Activated CD8-positive, alpha-beta T cell treated with anti-CD3 and anti-CD28 coated beads for 36 hours (primary cell): ENCODE measurements at regions not wholly inside any gene's neighbourhood (a gene's known extent, or its start where the extent isn't known, plus 50 kb on each side); places are given as distances from the start of the nearest gene placed in this dataset.
"Not testable (repeated sequence)": the region's sequence is repeated elsewhere in the genome, so short reads cannot be mapped to it uniquely, and the experiment has no call there.

Experiments
- ATAC-seq: fragments of 200-7000 bp; cut with Tn5 transposase; one replicate; pipeline ENCODE4 v1.10.0; 2021; ENCODE audit warnings: mild to moderate bottlenecking, moderate library complexity
- CTCF ChIA-PET: fragments of 350-600 bp; sonication (Branson Sonifier 250); formaldehyde crosslinking; loops from one replicate; lab custom pipeline; 2021; ENCODE audit warnings: antibody characterized with exemption; lab: Charles Lee
- POLR2A ChIA-PET: fragments of 350-600 bp; sonication (Branson Sonifier 250); formaldehyde crosslinking; loops from one replicate; lab custom pipeline; 2021; ENCODE audit warnings: antibody characterized with exemption; lab: Charles Lee
- DNase-seq: peaks from one replicate; pipeline ENCODE4 v3.0.0-alpha.2; 2020
- H3K27ac Mint-ChIP-seq: one replicate; pipeline ENCODE4 v1.8.0; 2021; ENCODE audit warnings: mild to moderate bottlenecking, mixed read lengths
- H3K27me3 Mint-ChIP-seq: one replicate; pipeline ENCODE4 v1.8.0; 2021; ENCODE audit warnings: mixed read lengths
- H3K36me3 Mint-ChIP-seq: one replicate; pipeline ENCODE4 v1.8.0; 2021; ENCODE audit warnings: low read depth, mixed read lengths
- H3K4me1 Mint-ChIP-seq: one replicate; pipeline ENCODE4 v1.8.0; 2021; ENCODE audit warnings: low read depth, mixed read lengths
- H3K4me3 Mint-ChIP-seq: one replicate; pipeline ENCODE4 v1.8.0; 2021; ENCODE audit warnings: mild to moderate bottlenecking, moderate library complexity, mixed read lengths
- H3K9me3 Mint-ChIP-seq: one replicate; pipeline ENCODE4 v1.8.0; 2021; ENCODE audit warnings: mixed read lengths
- intact Hi-C: fragments of 100-400 bp; cut with micrococcal nuclease; formaldehyde crosslinking; loops from one replicate; pipeline ENCODE4 v1.10.0; 2022
- TF ChIP-seq, protein P1 (sequence below): fragments of 200-600 bp; IDR thresholded peaks from one replicate; pipeline ENCODE4 v1.8.0; 2022; ENCODE audit warnings: antibody characterized with exemption, mild to moderate bottlenecking

DNA sequence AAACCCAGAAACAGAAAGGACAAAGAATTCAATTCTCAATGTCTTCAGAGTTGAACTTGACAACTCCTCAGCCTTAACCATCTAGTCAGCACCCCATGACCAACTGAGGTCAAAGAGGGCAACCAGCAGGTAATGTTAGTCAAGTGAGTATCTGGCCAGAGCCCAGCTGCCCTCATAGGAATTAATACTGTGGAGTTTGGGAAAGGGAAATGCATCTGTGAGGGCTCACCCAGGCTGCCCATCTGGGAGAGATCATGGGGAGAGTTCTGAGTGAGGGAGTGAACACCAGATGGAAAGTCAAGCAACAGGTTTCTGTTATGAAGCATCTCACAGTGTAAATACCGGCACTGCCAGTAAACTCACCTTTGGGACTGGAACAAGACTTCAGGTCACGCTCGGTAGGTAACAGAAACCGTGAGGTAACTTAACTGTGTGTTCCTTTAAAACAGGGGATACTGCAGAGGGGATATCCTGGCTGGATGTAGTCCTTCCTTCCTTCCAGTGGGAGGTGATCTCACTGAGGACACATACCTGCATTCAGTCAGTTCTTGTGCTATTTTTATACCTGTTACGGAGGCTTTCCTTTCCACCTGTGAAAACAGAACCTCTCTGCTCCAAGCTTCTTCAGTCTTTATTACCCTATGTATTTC is 94.4 kb downstream of the DAD1 start:
- POLR2A ChIA-PET, result interaction anchor here (29.5 to 33.3 kb wide), 2 partner anchors 17 to 57 kb away, joined by 575 to 684 read pairs; no protein-coding TSS in a partner anchor
- no peak for ATAC-seq

DNA sequence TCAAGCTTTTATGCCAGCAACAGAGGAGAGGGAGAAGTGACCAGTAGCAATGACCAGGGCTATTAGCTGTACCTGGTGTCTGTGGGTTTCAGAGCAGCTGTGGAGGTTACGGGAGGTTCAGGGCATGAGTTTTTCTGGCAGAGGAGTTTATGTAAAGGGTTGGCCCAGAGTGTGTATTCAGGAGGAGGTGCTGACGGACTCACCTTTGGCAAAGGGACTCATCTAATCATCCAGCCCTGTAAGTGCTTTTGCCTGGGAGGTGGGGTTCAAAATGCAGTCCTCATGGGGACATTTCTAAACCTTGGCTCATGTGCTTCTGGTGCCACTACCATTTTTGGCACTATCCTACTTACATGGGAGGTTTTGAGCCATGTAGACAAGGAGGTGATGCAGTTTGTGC is 95.3 kb downstream of the DAD1 start:
- DNase-seq (no peak), ATAC-seq (no peak)
- CTCF ChIA-PET, result no interaction called here
- POLR2A ChIA-PET, result interaction anchor here (1.1 to 33.3 kb wide), 5 partner anchors 9 to 58 kb away, joined by 3 to 684 read pairs (median 8); no protein-coding TSS in a partner anchor
- Mint-ChIP-seq H3K4me3 (peak overlapping the region; percentile 82), H3K27ac (peak overlapping the region; percentile 92), H3K27me3 (no peaks in the 10 kb centered on the region), H3K4me1 (peaks cover 3% of the 10 kb centered on the region), H3K36me3 (peaks cover 96% of the 10 kb centered on the region), H3K9me3 (no peaks in the 10 kb centered on the region)
- intact Hi-C loops, result no loop called here
- TF ChIP-seq, protein P1, sequence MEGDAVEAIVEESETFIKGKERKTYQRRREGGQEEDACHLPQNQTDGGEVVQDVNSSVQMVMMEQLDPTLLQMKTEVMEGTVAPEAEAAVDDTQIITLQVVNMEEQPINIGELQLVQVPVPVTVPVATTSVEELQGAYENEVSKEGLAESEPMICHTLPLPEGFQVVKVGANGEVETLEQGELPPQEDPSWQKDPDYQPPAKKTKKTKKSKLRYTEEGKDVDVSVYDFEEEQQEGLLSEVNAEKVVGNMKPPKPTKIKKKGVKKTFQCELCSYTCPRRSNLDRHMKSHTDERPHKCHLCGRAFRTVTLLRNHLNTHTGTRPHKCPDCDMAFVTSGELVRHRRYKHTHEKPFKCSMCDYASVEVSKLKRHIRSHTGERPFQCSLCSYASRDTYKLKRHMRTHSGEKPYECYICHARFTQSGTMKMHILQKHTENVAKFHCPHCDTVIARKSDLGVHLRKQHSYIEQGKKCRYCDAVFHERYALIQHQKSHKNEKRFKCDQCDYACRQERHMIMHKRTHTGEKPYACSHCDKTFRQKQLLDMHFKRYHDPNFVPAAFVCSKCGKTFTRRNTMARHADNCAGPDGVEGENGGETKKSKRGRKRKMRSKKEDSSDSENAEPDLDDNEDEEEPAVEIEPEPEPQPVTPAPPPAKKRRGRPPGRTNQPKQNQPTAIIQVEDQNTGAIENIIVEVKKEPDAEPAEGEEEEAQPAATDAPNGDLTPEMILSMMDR, result no peak

More for the DNA sequence above, 94.4 kb downstream of the DAD1 start:
- DNase-seq, result no peak
- Mint-ChIP-seq H3K9me3 (no peaks in the 10 kb centered on the region), H3K4me3 (peak overlapping the region; percentile 82), H3K36me3 (peaks cover 97% of the 10 kb centered on the region), H3K27ac (peak overlapping the region; percentile 92), H3K27me3 (no peaks in the 10 kb centered on the region), H3K4me1 (peaks cover 5% of the 10 kb centered on the region)
- CTCF ChIA-PET, result no interaction called here
- intact Hi-C loops, result no loop called here
- TF ChIP-seq, protein P1, result no peak

DNA sequence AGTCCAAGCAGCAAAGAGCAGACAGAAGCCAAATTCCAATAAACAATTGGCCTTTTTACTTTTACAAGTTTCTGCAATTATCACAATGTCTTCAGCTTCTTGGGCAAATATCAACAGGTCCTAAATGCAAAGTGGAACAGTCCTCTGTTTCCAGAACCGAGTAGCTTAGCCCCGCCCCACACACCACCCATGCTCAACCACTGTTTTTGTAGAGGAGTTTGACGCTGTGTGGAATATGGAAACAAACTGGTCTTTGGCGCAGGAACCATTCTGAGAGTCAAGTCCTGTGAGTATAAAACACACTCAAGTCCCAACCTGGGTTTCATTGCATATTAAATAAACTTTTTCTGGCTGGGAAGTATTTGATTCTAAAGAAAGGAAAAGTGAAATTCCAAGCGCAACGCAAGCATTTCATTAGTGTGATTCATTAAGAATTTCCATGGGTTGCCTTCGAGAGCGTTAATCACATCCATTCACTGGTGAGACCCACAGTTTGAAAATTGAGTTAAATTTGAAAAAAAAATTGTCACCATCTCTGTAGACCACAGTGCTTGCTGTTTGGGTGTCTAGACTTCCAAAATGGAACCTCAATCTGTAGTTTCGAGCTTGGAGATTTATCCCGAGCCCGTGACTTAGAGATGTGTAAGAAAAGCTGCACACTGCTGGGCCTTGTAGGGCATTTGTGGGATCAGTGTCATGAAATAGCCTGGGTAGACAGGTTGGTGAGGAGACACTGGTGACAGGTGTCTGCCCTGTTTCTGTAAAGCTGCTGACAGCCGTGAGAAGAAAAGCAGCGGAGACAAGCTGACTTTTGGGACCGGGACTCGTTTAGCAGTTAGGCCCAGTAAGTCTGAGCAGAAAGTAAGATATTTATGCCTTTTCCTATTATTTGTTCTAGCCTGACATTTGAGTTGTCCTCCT is 96.1 kb downstream of the DAD1 start:
- Mint-ChIP-seq H3K4me3 (peak overlapping the region; percentile 82), H3K27me3 (no peaks in the 10 kb centered on the region), H3K9me3 (no peaks in the 10 kb centered on the region), H3K27ac (peak overlapping the region; percentile 92), H3K36me3 (peaks cover 95% of the 10 kb centered on the region), H3K4me1 (peaks cover 3% of the 10 kb centered on the region)
- CTCF ChIA-PET, result interaction anchor here (0.9 kb wide), 1 partner anchor 10 kb away, joined by 3 read pairs; no protein-coding TSS in a partner anchor
- TF ChIP-seq, protein P1, result no peak
- POLR2A ChIA-PET, result interaction anchor here (1.0 to 33.3 kb wide), 7 partner anchors 8 to 59 kb away, joined by 3 to 684 read pairs (median 5); no protein-coding TSS in a partner anchor
- no peak for ATAC-seq
- no peak for DNase-seq
- intact Hi-C loops, result no loop called here

DNA sequence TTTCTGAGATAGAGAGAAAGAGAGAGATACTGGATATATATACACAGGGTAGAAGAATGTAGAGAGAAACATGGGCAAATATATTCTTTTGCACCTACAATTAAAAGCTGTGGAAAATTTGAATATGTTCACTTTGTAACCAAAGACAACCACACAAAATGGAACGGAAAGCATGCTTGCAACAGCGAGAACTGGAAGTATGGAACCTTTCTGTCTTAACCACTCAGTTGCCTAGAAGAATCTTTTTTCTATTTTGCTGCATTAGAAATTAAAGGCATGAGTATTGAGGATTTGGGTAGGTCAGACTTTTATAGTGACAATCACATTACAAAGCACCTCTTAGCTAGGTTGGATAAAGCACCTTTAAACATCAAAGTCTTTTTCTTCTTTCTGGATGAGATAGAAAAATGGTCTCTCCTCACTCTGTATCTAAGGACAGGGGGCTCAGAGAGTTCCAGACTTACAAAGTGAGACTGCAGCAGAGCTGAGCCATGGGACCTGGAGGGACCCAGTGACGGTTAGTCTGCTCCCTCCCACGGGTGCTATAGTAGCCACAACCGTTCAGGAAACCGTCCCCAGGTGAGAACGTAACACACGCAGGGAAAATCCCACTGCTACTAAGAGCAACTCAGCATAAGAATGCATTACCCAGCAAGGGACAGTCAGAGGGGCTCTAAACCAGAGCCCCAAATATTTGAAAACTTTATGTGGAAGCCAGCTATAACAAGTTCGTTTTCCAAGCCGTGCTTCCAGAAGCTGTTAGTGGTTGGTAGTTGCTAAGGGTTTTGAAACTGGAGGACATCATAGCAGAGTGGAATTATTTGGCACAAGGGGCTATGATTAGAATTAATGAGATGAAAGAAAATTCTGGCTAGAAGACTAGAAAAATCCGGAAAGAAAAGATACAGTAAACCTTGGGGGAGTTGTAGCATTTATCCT is 97.1 kb downstream of the DAD1 start:
- Mint-ChIP-seq H3K27me3 (no peaks in the 10 kb centered on the region), H3K9me3 (no peaks in the 10 kb centered on the region), H3K4me1 (peaks cover 3% of the 10 kb centered on the region), H3K36me3 (peaks cover 94% of the 10 kb centered on the region), H3K27ac (peak overlapping the region; percentile 92), H3K4me3 (peak overlapping the region; percentile 82)
- POLR2A ChIA-PET, result interaction anchor here (1.0 to 33.3 kb wide), 5 partner anchors 12 to 60 kb away, joined by 3 to 684 read pairs (median 8); no protein-coding TSS in a partner anchor
- intact Hi-C loops, result no loop called here
- ATAC-seq (peak; percentile 52), DNase-seq (peak; percentile 58)
- CTCF ChIA-PET, result interaction anchor here (0.9 kb wide), 1 partner anchor 9 kb away, joined by 3 read pairs; no protein-coding TSS in a partner anchor
- TF ChIP-seq, protein P1, result no peak

DNA sequence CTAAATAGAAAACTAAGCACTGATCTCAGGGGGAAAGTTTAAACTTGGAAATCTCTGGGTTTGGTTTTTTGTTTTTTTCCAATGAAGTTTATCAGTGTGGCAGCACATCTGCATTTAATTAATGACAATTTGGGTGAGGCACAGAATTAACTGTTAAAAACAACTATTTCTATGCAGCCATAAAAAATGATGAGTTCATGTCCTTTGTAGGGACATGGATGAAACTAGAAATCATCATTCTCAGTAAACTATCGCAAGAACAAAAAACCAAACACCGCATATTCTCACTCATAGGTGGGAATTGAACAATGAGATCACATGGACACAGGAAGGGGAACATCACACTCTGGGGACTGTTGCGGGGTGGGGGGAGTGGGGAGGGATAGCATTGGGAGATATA is 98.0 kb downstream of the DAD1 start:
- ATAC-seq, CTCF ChIA-PET, H3K9me3 Mint-ChIP-seq, H3K4me1 Mint-ChIP-seq, intact Hi-C loops, H3K27me3 Mint-ChIP-seq, DNase-seq: not testable (repeated sequence)
- peak overlapping the region; percentile 92 for H3K27ac Mint-ChIP-seq
- POLR2A ChIA-PET, result interaction anchor here (0.7 to 33.3 kb wide), 3 partner anchors 20 to 643 kb away, joined by 3 to 684 read pairs (median 575); no protein-coding TSS in a partner anchor
- H3K4me3 Mint-ChIP-seq, result peak overlapping the region; percentile 82
- peaks cover 90% of the 10 kb centered on the region for H3K36me3 Mint-ChIP-seq
